HepG2 (cell line): ENCODE measurements at regions not wholly inside any gene's neighbourhood (a gene's known extent, or its start where the extent isn't known, plus 50 kb on each side); places are given as distances from the start of the nearest gene placed in this dataset.
A peak's percentile ranks its signal among the peaks of the same experiment; 100 is the strongest.

Source experiments
- CEBPB ChIP-seq: IDR thresholded peaks from 2 replicates; pipeline ENCODE4 v1.6.1; 2011; ENCODE audit warnings: low read depth, low read length, improper control_type of control experiment, borderline replicate concordance
- DBP ChIP-seq: sonication (generic); formaldehyde crosslinking; IDR thresholded peaks from 2 replicates; pipeline ENCODE4 v1.4.0; 2020; ENCODE audit warnings: missing genetic modification reagents; ENCODE audit errors: not compliant biosample characterization
- EP300 ChIP-seq, 3 experiments: sonication (generic) in 1 of 3; formaldehyde crosslinking in 1 of 3; IDR thresholded peaks; 2 replicates each; pipeline versions ENCODE4 v1.5.1 to v1.6.1; 2011 to 2020; ENCODE audit warnings: low read depth in 2 of 3, low read length in 2 of 3, borderline replicate concordance in 1 of 3, improper control_type of control experiment in 1 of 3, mild to moderate bottlenecking in 1 of 3, missing genetic modification reagents in 1 of 3, moderate library complexity in 1 of 3
- IKZF4 ChIP-seq: sonication (generic); formaldehyde crosslinking; IDR thresholded peaks from 2 replicates; pipeline ENCODE4 v1.5.1; 2020; ENCODE audit warnings: borderline replicate concordance, mild to moderate bottlenecking, low read depth, missing genetic modification reagents; ENCODE audit errors: not compliant biosample characterization
- ISL2 ChIP-seq: sonication (generic); formaldehyde crosslinking; IDR thresholded peaks from 2 replicates; pipeline ENCODE4 v1.5.0; 2020; ENCODE audit warnings: missing genetic modification reagents
- NAIF1 ChIP-seq: sonication (generic); formaldehyde crosslinking; IDR thresholded peaks from 2 replicates; pipeline ENCODE4 v1.5.0; 2020; ENCODE audit warnings: mild to moderate bottlenecking, missing genetic modification reagents, borderline replicate concordance
- NR2F6 ChIP-seq, 2 experiments: IDR thresholded peaks; 2 replicates each; pipeline ENCODE4 v1.6.1; 2016; ENCODE audit warnings: antibody characterized with exemption in 1 of 2, mild to moderate bottlenecking in 1 of 2
- PCBP1 ChIP-seq: fragments of 200-400 bp; formaldehyde crosslinking; IDR thresholded peaks from 2 replicates; pipeline ENCODE4 v1.6.1; 2017; ENCODE audit warnings: mild to moderate bottlenecking, low read depth, low read length, borderline replicate concordance
- RFXAP ChIP-seq: sonication (generic); formaldehyde crosslinking; IDR thresholded peaks from 2 replicates; pipeline ENCODE4 v1.4.0; 2020; ENCODE audit warnings: missing genetic modification reagents, borderline replicate concordance
- SOX6 ChIP-seq, 2 experiments: fragments of 450-650 bp in 1 of 2; sonication (generic) in 1 of 2; formaldehyde crosslinking in 1 of 2; IDR thresholded peaks; 2 replicates each; pipeline versions ENCODE4 v1.4.0 to v1.6.1; 2017 to 2020; ENCODE audit warnings: antibody characterized with exemption in 1 of 2, mild to moderate bottlenecking in 1 of 2, missing genetic modification reagents in 1 of 2
- ZNF318 ChIP-seq: sonication (generic); formaldehyde crosslinking; IDR thresholded peaks from 2 replicates; pipeline ENCODE4 v1.4.0; 2020; ENCODE audit warnings: mild to moderate bottlenecking, missing genetic modification reagents
- ZNF644 ChIP-seq: IDR thresholded peaks from 2 replicates; pipeline ENCODE4 v1.6.1; 2016; ENCODE audit warnings: low read depth
- ZNF710 ChIP-seq: sonication (generic); formaldehyde crosslinking; IDR thresholded peaks from 2 replicates; pipeline ENCODE4 v1.5.0; 2020; ENCODE audit warnings: mild to moderate bottlenecking, missing genetic modification reagents, borderline replicate concordance
- TF ChIP-seq, protein P1 (sequence below): sonication (generic); formaldehyde crosslinking; IDR thresholded peaks from 2 replicates; pipeline ENCODE4 v1.4.0; 2020; ENCODE audit warnings: missing genetic modification reagents, mild to moderate bottlenecking, borderline replicate concordance

DNA sequence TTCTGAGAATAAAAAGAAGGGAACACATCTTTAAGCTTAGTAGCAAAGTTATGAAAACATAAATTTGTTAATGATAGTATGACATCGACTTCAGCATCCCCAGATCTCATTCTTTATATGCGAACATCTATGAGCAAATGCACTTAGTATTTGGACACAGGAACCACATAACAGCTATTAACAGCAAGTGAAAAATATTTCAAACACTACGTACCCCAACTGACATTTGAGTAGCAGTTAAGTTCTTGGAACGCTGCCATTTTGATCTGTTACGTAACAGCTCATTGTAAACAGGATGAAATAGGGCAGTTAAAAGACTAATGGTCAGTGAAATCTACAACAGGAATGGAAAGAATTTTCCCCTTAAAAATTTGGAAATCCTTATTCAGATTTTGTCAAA is 428.9 kb downstream of the TNS3 start (continued):
- TF ChIP-seq ZNF710 (CRISPR knock-in tag), result no peak
- TF ChIP-seq RFXAP (CRISPR knock-in tag), result no peak
- no peak for TF ChIP-seq PCBP1
- no peak for TF ChIP-seq ZNF318
- no peak for TF ChIP-seq ISL2
- TF ChIP-seq CEBPB, result peak; percentile 65
- TF ChIP-seq SOX6 (IDR thresholded peaks at IDR 0.05), result no peak
- peak; percentile 18; the same call in 1 of the 2 replicates for TF ChIP-seq SOX6 (CRISPR knock-in tag; IDR thresholded peaks at IDR 0.05)
- no peak for TF ChIP-seq IKZF4 (CRISPR knock-in tag)
- TF ChIP-seq, protein P1, sequence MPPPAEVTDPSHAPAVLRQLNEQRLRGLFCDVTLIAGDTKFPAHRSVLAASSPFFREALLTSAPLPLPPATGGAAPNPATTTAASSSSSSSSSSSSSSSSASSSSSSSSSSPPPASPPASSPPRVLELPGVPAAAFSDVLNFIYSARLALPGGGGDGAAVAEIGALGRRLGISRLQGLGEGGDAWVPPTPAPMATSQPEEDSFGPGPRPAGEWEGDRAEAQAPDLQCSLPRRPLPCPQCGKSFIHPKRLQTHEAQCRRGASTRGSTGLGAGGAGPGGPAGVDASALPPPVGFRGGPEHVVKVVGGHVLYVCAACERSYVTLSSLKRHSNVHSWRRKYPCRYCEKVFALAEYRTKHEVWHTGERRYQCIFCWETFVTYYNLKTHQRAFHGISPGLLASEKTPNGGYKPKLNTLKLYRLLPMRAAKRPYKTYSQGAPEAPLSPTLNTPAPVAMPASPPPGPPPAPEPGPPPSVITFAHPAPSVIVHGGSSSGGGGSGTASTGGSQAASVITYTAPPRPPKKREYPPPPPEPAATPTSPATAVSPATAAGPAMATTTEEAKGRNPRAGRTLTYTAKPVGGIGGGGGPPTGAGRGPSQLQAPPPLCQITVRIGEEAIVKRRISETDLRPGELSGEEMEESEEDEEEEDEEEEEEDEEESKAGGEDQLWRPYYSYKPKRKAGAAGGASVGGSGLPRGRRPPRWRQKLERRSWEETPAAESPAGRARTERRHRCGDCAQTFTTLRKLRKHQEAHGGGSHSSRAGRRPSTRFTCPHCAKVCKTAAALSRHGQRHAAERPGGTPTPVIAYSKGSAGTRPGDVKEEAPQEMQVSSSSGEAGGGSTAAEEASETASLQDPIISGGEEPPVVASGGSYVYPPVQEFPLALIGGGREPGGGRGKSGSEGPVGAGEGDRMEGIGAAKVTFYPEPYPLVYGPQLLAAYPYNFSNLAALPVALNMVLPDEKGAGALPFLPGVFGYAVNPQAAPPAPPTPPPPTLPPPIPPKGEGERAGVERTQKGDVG (CRISPR knock-in tag), result no peak
- peak; percentile 12; the same call in 1 of the 2 replicates for TF ChIP-seq NR2F6 (IDR thresholded peaks at IDR 0.05)
- TF ChIP-seq NR2F6 (CRISPR knock-in tag; IDR thresholded peaks at IDR 0.05), result no peak
- TF ChIP-seq EP300 (IDR thresholded peaks at IDR 0.05; ENCODE audit: low read depth in 2 of 2, low read length in 2 of 2), result peak in 1 of 2 experiments; percentile 37; a peak in 2 of 4 replicates
- TF ChIP-seq EP300 (CRISPR knock-in tag; IDR thresholded peaks at IDR 0.05; ENCODE audit: borderline replicate concordance), result no peak
- TF ChIP-seq ZNF644 (CRISPR knock-in tag), result 0 out of 2 replicates have a peak, but pooled peaks have one; percentile 47
- TF ChIP-seq NAIF1, result no peak
- no peak for TF ChIP-seq DBP (CRISPR knock-in tag)
